ENCODE measurements at regions not wholly inside any gene's neighbourhood (a gene's known extent, or its start where the extent isn't known, plus 50 kb on each side); places are given as distances from the start of the nearest gene placed in this dataset.

- no peaks in the 10 kb centered on the region for H3K27me3 ChIP-seq (ENCODE audit: insufficient read depth, poor library complexity, severe bottlenecking)
- H3K27ac ChIP-seq (replicated peaks): no peak overlapping the region
- TF ChIP-seq SPI1 (IDR thresholded peaks at IDR 0.05; ENCODE audit: borderline replicate concordance, low read depth): no peak
- TF ChIP-seq CTCF (IDR thresholded peaks at IDR 0.05; ENCODE audit: insufficient read depth, low read length): no peak
- TF ChIP-seq POLR2AphosphoS5 (IDR thresholded peaks at IDR 0.05; ENCODE audit: low read depth): no peak
- no peak for TF ChIP-seq GABPA (IDR thresholded peaks at IDR 0.05; ENCODE audit: low read depth)
- no peak for TF ChIP-seq REST (IDR thresholded peaks at IDR 0.05; ENCODE audit: insufficient replicate concordance, low read depth)
- no peak overlapping the region for H3K4me3 ChIP-seq (replicated peaks; ENCODE audit: insufficient read depth, low read length)
- DNase-seq (ENCODE audit: low read depth in 1 of 2, low spot score in 1 of 2): no peak
Measured at GRCh38 chr20:22410556-22411130, 173.7 kb downstream of the FOXA2 start.

- Histone ChIP-seq H3K4me3 (replicated peaks; ENCODE audit: insufficient read depth, low read length) (no peak overlapping the region), H3K27ac (replicated peaks) (no peak overlapping the region), H3K27me3 (ENCODE audit: insufficient read depth, poor library complexity, severe bottlenecking) (no peaks in the 10 kb centered on the region)
- no peak for DNase-seq (ENCODE audit: low read depth in 1 of 2, low spot score in 1 of 2)
- TF ChIP-seq GABPA (IDR thresholded peaks at IDR 0.05; ENCODE audit: low read depth): no peak
- no peak for TF ChIP-seq SPI1 (IDR thresholded peaks at IDR 0.05; ENCODE audit: borderline replicate concordance, low read depth)
- no peak for TF ChIP-seq POLR2AphosphoS5 (IDR thresholded peaks at IDR 0.05; ENCODE audit: low read depth)
- no peak for TF ChIP-seq REST (IDR thresholded peaks at IDR 0.05; ENCODE audit: insufficient replicate concordance, low read depth)
- no peak for TF ChIP-seq CTCF (IDR thresholded peaks at IDR 0.05; ENCODE audit: insufficient read depth, low read length)
Measured at GRCh38 chr20:22408521-22409402, 175.6 kb downstream of the FOXA2 start.

- Histone ChIP-seq H3K27ac (replicated peaks) (no peak overlapping the region), H3K4me3 (replicated peaks; ENCODE audit: insufficient read depth, low read length) (no peak overlapping the region), H3K27me3 (ENCODE audit: insufficient read depth, poor library complexity, severe bottlenecking) (peaks cover 7% of the 10 kb centered on the region)
- no peak for DNase-seq (ENCODE audit: low read depth in 1 of 2, low spot score in 1 of 2)
- TF ChIP-seq GABPA (IDR thresholded peaks at IDR 0.05; ENCODE audit: low read depth) (no peak), CTCF (IDR thresholded peaks at IDR 0.05; ENCODE audit: insufficient read depth, low read length) (no peak), POLR2AphosphoS5 (IDR thresholded peaks at IDR 0.05; ENCODE audit: low read depth) (no peak), REST (IDR thresholded peaks at IDR 0.05; ENCODE audit: insufficient replicate concordance, low read depth) (no peak), SPI1 (IDR thresholded peaks at IDR 0.05; ENCODE audit: borderline replicate concordance, low read depth) (no peak)
Measured at GRCh38 chr20:22407237-22408193, 176.9 kb downstream of the FOXA2 start.

Data from HL-60 (cell line).